Osteoblast (primary cell): ENCODE measurements at regions not wholly inside any gene's neighbourhood (a gene's known extent, or its start where the extent isn't known, plus 50 kb on each side); places are given as distances from the start of the nearest gene placed in this dataset.

ENCODE experiments used
- DNase-seq: peaks from one replicate; pipeline ENCODE4 v3.0.0; 2011; ENCODE audit warnings: low spot score, mixed read lengths; ENCODE audit not compliant: insufficient read length; ENCODE audit errors: missing footprints
- H2AFZ ChIP-seq: 2 replicates; pipeline ENCODE4 v1.6.0; 2011; ENCODE audit warnings: mild to moderate bottlenecking, low read length
- H3K27ac ChIP-seq: 2 replicates; pipeline ENCODE4 v1.5.1; 2011; ENCODE audit warnings: mild to moderate bottlenecking, low read depth, low read length, moderate library complexity
- H3K27me3 ChIP-seq: 2 replicates; pipeline ENCODE4 v1.6.0; 2012; ENCODE audit warnings: mild to moderate bottlenecking, control low read depth, inconsistent platforms, low read length, moderate library complexity; ENCODE audit not compliant: insufficient read depth
- H3K36me3 ChIP-seq: 2 replicates; pipeline ENCODE4 v1.5.1; 2011; ENCODE audit warnings: mild to moderate bottlenecking, low read length, control low read depth, moderate library complexity; ENCODE audit not compliant: insufficient read depth
- H3K4me1 ChIP-seq: 2 replicates; pipeline ENCODE4 v1.5.1; 2011; ENCODE audit warnings: mild to moderate bottlenecking, low read length, control low read depth, moderate library complexity; ENCODE audit not compliant: insufficient read depth
- H3K4me2 ChIP-seq: 2 replicates; pipeline ENCODE4 v1.6.0; 2011; ENCODE audit warnings: mild to moderate bottlenecking, low read length; ENCODE audit not compliant: insufficient read depth
- H3K4me3 ChIP-seq: fragments of 200-600 bp; sonication (generic); 3 replicates; pipeline ENCODE4 v1.5.1; 2012; ENCODE audit warnings: mild to moderate bottlenecking, low read length, inconsistent platforms; ENCODE audit not compliant: insufficient read depth
- H3K79me2 ChIP-seq: 2 replicates; pipeline ENCODE4 v1.6.0; 2012; ENCODE audit warnings: mild to moderate bottlenecking, low read length, control low read depth, inconsistent platforms; ENCODE audit not compliant: insufficient read depth
- H3K9me3 ChIP-seq: 2 replicates; pipeline ENCODE4 v1.5.1; 2011; ENCODE audit warnings: low read depth, low read length, control low read depth
- H4K20me1 ChIP-seq: 2 replicates; pipeline ENCODE4 v1.6.0; 2012; ENCODE audit warnings: mild to moderate bottlenecking, low read length, control low read depth; ENCODE audit not compliant: insufficient read depth
- TF ChIP-seq, protein P1 (sequence below): IDR thresholded peaks from 2 replicates; pipeline ENCODE4 v1.5.1; 2011; ENCODE audit warnings: mild to moderate bottlenecking, low read depth, low read length, moderate library complexity; ENCODE audit errors: extremely low read depth

DNA sequence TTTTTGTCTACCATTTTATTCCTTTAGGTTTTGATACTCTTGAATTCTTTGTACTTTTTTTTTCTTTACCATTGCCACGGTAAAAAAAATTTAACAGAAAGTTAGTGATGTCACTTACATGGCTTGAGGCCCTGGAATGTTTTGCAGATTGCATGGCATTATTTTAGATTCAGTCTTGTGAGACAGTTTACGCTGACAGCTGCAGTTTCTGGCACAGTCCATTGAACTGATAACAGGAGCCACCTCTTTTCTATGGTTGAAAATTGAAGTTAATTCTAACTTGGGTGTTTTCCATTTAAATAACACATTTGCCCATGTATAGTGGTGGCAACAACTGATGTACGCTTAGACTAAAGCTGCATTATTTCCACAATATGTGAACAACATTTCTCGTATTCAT, 1028.5 kb downstream of the CDH18 start:
- Histone ChIP-seq H3K9me3 (no peaks in the 10 kb centered on the region), H2AFZ (no peak overlapping the region), H3K27ac (no peak overlapping the region), H3K36me3 (no peaks in the 10 kb centered on the region), H3K4me2 (no peak overlapping the region), H3K27me3 (no peaks in the 10 kb centered on the region), H3K4me3 (no peak overlapping the region), H3K79me2 (no peaks in the 10 kb centered on the region), H4K20me1 (no peaks in the 10 kb centered on the region), H3K4me1 (no peaks in the 10 kb centered on the region)
- TF ChIP-seq, protein P1, sequence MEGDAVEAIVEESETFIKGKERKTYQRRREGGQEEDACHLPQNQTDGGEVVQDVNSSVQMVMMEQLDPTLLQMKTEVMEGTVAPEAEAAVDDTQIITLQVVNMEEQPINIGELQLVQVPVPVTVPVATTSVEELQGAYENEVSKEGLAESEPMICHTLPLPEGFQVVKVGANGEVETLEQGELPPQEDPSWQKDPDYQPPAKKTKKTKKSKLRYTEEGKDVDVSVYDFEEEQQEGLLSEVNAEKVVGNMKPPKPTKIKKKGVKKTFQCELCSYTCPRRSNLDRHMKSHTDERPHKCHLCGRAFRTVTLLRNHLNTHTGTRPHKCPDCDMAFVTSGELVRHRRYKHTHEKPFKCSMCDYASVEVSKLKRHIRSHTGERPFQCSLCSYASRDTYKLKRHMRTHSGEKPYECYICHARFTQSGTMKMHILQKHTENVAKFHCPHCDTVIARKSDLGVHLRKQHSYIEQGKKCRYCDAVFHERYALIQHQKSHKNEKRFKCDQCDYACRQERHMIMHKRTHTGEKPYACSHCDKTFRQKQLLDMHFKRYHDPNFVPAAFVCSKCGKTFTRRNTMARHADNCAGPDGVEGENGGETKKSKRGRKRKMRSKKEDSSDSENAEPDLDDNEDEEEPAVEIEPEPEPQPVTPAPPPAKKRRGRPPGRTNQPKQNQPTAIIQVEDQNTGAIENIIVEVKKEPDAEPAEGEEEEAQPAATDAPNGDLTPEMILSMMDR = no peak
- no peak for DNase-seq

DNA sequence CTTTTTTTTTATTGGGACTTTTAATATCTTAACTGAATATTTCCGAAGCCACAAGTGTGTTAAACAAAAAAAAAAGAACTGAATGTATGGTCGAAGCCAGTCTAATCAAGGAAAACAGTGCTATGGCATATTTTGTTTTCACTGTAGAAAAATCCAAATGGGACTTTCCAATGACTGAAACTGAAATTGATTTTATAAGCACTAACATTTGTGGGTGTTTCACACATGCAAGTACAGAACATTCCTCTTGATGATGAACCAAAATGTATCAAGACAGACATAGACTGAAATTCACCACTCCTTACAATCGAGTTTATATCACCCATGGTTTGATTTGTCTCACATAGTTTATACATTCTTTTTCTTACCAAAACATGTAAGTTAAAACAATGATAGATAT, 1026.8 kb downstream of the CDH18 start:
- no peaks in the 10 kb centered on the region for H3K4me1 ChIP-seq
- TF ChIP-seq, protein P1 = no peak
- H3K79me2 ChIP-seq = no peaks in the 10 kb centered on the region

DNA sequence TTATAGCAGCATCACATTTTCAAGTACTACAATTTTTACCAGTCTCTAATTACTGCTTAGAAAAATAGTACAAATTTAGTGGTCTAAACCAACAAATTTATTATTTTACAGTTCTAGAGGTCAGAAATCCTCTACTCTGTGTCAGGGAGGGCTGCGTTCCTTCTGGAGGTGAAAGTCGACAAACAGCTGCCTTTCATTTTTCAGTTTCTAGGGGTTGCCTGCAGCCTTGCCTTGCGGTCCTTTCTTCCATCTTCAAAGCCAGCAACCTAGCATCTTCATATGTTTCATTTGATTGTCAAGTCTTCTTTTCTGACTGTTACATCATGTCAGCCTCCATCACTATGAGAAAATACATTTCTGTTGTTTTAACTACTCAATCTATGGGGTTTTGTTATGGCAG, 1022.1 kb downstream of the CDH18 start:
- no peaks in the 10 kb centered on the region for H4K20me1 ChIP-seq
- DNase-seq = no peak

More for the DNA sequence above, 1026.8 kb downstream of the CDH18 start:
- Histone ChIP-seq H2AFZ (no peak overlapping the region), H4K20me1 (no peaks in the 10 kb centered on the region), H3K36me3 (no peaks in the 10 kb centered on the region), H3K4me3 (no peak overlapping the region), H3K4me2 (no peak overlapping the region), H3K9me3 (no peaks in the 10 kb centered on the region), H3K27ac (no peak overlapping the region), H3K27me3 (no peaks in the 10 kb centered on the region)
- no peak for DNase-seq

DNA sequence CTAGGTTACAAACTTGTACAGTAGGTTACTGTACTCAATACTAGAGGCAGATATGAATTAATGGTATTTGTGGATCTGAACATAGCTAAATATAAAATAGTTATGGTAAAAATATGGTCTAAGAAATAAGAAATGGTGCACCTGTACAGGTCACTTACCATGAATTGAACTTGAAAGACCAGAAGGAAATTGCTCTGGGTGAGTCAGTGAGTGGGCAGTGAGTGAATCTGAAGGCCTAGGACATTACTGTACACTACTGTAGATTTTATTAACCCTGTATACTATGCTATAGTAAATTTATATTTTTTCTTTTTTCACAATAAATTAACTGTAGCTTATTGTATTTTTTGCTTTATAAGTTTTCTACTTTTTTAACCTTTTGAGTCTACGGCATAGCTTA, 1020.4 kb downstream of the CDH18 start:
- Histone ChIP-seq H3K9me3 (no peaks in the 10 kb centered on the region), H3K27me3 (no peaks in the 10 kb centered on the region)
- DNase-seq = no peak

More for the DNA sequence above, 1022.1 kb downstream of the CDH18 start:
- no peak overlapping the region for H2AFZ ChIP-seq
- H3K27ac ChIP-seq = no peak overlapping the region
- no peak overlapping the region for H3K4me2 ChIP-seq
- H3K36me3 ChIP-seq = no peaks in the 10 kb centered on the region
- H3K79me2 ChIP-seq = no peaks in the 10 kb centered on the region
- H3K4me3 ChIP-seq = no peak overlapping the region
- TF ChIP-seq, protein P1 = no peak
- no peaks in the 10 kb centered on the region for H3K27me3 ChIP-seq
- no peaks in the 10 kb centered on the region for H3K9me3 ChIP-seq
- no peaks in the 10 kb centered on the region for H3K4me1 ChIP-seq

More for the DNA sequence above, 1020.4 kb downstream of the CDH18 start:
- Histone ChIP-seq H3K36me3 (no peaks in the 10 kb centered on the region), H3K27ac (no peak overlapping the region), H3K79me2 (no peaks in the 10 kb centered on the region), H3K4me3 (no peak overlapping the region), H2AFZ (no peak overlapping the region), H4K20me1 (no peaks in the 10 kb centered on the region), H3K4me1 (no peaks in the 10 kb centered on the region), H3K4me2 (no peak overlapping the region)
- TF ChIP-seq, protein P1 = no peak
